NCI-H1930 (cell line): ENCODE measurements at regions not wholly inside any gene's neighbourhood (a gene's known extent, or its start where the extent isn't known, plus 50 kb on each side); places are given as distances from the start of the nearest gene placed in this dataset.

Experiments used
- DNase-seq, 2 experiments: peaks; one replicate each; lab custom pipeline; 2025; lab: John Stamatoyannopoulos, UW

GRCh38 chr4:38562751-38563198 lies 101.2 kb upstream of the KLF3 start:
- no peak for DNase-seq

GRCh38 chr4:38563707-38564495 lies 100.1 kb upstream of the KLF3 start:
- no peak for DNase-seq

DNA sequence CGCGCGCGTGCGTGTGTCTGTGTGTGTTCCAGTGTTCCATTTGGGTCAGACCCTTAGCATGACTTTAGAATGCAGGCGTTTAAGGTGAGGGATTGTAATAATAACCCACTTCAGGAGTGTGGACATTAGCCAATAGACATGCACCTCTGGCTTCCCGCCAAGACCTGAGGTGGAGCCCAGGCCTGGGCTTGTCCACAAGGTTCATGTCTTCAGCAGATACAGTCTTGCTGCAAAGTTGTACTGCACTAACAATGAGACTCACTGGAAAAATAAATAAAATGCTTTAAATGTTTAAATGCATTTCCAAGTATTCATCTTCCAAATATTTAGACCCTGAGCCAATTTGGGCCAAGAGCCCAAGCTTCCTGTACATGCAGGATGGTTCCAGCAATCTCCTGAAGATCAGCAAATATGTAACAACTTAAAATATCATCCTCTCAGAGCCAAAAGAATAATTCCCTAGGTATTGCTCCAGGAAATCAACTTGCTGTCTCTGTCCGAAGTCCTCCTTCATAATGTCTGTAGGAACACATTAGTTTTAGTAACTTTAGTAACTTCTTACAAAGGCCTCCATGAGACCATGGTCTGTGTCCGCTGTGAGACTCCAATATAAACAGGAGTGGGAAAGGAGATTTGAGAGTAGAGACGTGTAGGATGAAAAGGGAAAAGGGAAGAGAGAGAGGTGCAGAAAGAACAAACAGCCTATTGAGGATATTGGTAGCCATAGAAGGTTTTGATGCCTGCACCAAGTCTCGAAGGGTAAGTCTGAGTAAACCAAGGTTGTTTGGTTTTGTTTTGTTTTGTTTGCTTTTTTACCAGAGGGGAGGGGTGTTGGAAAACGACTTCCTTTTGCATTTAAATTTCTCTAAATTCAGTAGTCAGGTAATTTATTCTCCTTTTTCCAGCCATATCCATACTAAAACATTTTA lies 98.5 kb upstream of the KLF3 start:
- DNase-seq: no peak

- DNase-seq: no peak
Measured at GRCh38 chr4:38566806-38567398, 97.1 kb upstream of the KLF3 start.

DNA sequence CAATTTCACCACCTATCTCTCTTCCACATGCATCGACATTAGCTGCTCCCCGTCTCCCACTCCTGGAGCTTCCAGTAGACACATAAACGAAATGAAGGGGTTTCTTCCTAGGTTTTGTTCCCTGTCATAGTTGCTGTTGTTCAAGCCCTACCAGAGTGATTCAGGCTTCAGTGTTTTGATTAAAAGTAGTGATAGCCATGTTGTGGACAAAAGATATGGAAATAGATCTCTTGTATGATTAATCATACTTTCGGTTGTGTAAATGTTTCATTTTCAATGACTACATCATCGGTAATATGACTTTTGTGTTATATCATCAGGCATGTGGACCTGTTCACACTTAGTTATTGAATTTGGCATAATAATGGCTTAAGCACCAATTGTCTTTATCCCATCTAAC lies 96.5 kb upstream of the KLF3 start:
- DNase-seq: no peak

DNA sequence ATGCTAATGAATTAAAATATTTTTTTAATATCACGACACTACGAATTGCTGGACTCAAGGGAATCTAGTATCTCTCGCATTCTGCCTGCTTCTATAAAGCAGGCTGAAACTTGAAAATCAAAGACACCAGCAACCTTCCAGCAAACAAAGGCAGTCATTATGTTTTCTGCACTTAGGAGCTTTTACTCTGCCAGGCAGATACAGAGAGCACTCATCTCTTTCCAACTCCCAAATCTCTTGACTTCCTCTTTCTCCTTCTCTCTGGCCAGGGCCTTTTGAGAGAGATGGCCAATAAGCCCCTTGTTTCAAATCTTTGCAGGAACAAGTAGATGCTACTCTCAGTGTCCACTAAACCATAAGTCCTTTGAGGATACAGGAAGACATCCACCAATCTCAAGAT lies 95.2 kb upstream of the KLF3 start:
- no peak for DNase-seq

DNA sequence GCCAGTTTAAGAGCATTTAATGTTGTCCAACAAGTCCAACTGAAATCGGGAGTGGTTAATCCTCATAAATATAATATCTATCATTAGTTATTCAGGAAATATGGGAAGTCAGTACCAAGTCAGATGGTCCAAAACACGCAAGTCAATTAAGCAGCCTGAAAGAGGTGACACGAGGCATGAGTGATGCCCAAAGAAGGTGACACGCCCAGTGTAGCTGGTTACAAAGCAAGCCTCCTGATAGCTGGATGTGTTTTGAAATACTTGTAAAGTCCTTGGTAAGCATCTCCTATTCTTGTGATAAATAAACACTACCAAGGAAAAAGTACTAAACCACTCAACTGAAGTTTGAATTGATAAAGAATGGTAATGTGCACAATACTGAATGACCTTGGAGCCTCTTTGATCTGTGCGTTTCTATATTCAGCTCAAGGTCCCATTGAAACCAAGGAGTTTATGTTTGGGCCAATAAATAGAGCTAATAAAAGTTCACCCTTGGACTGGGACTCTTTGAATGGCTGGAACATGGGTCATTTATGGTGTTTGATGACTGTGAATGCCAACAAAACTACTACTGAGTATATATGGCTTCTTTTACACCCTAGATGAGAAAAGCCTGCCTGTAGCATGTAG lies 93.2 kb upstream of the KLF3 start:
- DNase-seq: no peak

DNA sequence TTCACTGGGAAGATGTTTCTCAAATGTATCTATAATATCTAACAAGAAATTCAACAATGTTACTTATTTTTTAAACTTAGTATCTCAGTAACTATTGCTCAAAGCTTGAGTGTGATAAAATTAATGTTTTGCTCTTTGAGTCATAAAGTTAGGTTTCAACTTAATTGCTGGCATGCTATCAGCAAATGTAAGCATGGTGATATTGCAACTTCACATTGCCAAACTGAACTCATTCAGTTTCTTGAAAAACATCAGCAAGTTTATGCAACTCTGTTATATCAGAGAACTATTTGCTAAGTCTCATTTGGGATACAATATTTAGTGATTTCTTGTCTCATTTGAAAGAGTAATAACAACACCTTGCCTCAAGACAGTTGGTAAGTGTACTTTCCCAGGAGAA lies 91.2 kb upstream of the KLF3 start:
- DNase-seq: no peak

DNA sequence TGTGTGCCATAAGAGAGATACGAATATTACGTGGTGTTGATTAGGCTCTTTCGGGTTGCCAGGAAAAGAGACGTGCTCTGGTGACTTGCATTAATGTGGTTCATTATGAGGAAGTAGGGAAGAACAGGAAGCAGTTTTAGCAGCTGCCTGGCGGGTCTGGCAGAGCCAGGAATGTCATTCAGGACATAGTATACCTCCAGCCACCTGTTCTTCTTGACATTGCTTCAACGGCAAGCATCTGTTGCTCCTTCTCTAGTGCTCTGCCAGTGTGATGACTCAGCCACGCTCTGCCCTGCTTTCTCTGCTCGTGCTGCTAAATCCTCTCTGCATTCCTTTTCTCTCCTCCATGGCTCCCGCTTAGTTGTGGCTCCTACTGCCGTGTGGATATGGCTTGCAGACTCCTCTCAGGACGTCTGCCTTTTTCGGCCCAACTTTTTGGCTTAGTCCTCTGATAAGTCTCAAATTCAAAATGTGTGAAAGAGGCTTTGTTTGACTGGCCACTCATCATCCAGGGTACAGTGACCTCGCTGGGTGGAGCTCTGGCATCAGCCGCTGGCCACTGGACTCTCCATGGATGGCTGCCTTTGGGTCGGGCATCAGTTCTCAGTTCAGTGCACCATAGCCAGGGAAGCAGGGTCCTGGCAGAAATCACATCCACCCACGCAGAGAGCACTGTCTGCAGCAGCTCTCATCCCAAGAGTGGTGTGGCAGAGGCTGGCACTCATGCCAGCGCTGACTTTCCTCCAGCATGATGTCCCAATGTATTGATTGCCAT lies 89.3 kb upstream of the KLF3 start:
- DNase-seq: no peak

DNA sequence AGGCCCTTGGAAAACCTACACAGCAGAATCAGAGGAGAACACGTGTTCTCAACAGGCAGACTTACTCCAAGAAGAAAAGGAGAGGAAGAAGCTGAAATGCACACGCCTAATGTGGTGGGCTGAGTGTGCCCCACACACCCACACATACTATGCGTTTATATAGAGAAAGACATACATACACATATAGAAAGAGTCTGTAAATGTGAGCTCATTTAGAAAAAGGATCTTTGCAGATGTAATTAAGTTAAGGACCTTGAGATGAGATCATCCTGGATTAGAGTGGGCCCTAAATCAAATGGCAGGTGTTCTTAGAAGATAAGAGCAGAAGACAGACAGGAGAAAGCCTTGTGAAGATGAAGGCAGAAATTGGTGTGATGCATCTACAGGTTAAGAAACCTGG lies 87.2 kb upstream of the KLF3 start:
- DNase-seq: no peak

GRCh38 chr4:38577462-38577861 lies 86.5 kb upstream of the KLF3 start:
- no peak for DNase-seq

DNA sequence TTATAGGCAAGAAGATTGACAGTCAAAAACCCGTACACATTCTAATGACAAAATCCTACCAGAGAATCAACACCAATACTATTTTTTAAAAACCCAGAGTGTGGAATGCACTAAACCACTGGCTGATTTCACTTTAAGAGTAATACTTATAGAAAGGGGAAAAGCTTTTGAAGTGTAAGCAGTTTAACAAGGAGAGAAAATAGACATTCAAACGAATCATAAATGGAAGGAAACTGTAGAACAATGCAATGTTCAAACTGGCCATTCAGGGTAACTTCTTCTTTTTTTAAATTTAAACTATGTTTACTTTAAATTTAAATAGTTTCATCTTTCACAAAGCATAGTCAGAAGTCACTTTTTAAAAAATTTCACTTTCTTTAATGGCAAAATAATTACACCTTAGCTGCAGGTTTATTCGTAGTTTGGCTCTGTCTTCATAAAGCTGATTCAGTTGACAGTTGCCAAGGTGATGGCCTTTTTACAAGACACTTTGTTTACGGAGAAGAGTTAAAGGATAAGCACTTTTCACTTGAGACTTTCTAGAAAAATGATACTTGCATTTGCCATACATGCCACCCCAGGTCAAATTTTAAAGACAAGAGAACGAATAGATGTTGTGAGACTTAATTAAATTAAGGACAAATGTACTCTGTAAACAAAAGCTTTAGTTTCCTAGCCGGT lies 82.4 kb upstream of the KLF3 start:
- no peak for DNase-seq

DNA sequence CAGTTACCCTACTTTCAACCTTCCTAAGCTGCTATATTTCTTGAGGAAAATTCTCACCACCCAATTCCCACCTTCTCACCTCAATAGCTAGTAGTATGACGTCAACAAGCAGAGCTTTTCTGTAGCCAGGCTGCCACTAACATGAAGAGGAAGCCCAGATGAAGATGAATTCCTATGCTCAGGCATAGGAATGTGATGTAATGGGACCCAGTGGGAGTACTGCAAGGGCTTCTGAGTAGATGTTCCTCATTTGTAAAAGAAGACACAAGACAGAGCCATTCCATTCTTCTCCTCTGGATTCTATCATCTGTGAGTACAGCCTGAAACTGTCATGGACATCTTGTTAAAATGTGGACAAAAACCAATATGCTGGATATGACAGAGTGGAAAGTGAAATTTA lies 81.6 kb upstream of the KLF3 start:
- no peak for DNase-seq

DNA sequence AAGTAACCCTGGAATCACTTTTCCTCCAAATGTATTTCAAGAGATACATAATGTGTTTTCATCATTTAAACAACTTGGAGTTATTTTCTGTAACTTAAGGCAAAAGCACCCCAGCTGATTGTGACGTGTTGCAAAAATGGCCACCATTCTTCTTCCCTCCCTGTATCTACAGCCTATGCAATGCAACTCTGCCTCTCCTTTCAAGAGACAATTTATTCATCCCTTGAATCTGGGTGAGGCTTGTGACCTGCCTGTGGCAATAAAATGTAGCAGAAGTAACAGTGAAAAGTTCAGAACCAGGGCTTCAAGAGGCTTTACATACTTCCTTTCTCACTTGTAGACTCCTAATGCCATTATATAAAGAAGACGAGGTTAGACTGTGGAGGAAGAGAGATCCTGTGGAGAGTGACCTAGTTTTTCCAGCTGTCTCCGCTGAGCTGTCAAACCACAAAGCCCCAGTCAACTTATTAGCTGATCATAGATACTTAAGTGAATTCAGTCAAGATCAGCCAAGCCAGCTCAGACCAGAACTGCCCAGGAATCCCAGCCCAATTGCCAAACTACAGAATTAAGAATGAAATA lies 81.0 kb upstream of the KLF3 start:
- DNase-seq: no peak

DNA sequence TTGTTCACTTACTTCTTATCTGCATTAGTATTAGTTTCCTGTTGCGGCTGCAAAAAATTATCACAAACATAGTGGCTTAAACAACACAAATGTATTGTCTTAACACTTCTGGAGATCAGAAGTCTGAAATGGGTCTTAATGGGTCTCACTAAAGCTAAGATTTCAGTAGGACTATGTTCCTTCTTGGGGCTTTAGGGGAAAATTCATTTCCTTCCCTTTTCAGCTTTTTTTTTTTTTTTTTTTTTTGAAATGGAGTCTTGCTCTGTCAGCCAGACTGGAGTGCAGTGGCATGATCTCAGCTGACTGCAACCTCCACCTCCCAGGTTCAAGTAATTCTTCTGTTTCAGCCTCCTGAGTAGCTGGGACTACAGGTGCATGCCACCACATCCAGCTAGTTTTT lies 78.1 kb upstream of the KLF3 start:
- no peak for DNase-seq

DNA sequence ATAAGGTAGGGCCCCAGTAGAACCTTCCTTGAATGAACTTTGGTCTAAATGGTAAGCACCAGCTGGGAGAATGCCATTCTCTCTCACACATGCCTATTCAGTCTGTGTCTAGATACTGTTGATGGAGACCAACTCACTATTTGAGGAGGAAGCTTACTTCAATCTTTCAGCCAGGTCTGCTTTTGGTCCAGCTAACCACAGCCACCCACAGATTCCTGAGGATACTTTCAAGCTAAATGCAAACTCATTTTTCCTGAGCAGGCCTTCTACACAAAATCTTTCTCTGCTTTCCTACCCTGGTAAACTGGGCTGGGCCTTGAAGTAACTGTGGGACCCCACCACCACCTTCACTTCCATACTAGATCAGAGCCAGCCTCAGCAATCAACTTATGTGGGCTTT lies 76.9 kb upstream of the KLF3 start:
- DNase-seq: no peak

DNA sequence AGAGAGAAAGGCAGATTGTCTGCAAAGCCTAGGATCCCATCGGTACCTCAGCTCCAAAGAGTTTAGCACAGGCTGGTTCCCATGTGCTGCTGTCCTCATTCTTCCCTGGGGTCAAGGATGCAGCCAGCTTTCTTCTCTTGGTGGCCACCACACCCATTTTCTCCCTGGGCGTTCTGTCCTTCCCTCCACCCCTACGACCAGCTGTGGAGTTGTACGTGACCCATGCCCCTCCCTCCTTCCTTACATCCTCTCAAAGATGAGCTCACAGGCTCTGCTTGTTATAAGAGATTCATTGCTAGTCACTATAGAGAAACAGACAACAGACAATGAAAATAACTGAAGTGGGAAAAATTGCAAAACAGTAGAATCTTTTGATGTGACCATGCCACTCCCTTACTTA lies 74.0 kb upstream of the KLF3 start:
- no peak for DNase-seq

- no peak for DNase-seq
Measured at GRCh38 chr4:38591617-38592337, 72.2 kb upstream of the KLF3 start.

DNA sequence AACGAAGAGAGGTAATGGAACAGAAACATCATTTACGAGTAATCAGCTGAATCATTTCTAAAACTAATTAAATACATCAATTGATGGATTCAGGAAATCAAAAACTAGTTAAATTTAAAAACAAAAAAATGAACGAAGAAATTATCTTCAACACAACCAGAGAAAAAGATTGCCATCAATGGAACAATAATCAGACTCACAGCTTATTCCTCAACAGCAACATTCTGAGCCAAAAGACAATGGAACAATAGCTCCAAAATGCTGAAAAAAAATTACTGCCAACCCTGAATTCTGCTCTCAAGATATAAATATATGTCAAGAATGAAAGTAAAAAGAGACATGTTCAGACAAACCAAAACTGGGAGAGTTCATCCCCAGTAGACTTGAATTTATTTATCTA lies 65.5 kb upstream of the KLF3 start:
- DNase-seq: no peak

GRCh38 chr4:38600575-38600974 lies 63.4 kb upstream of the KLF3 start:
- no peak for DNase-seq
